HEK293T (cell line): ENCODE measurements at regions not wholly inside any gene's neighbourhood (a gene's known extent, or its start where the extent isn't known, plus 50 kb on each side); places are given as distances from the start of the nearest gene placed in this dataset.

ENCODE experiments used
- CTCF ChIA-PET: fragments of 350-600 bp; formaldehyde crosslinking; extraction: SDS; loops from one replicate; lab custom pipeline; 2021; ENCODE audit warnings: antibody characterized with exemption, inconsistent platforms; lab: Yijun Ruan, JAX
- POLR2A ChIA-PET: fragments of 350-600 bp; formaldehyde crosslinking; extraction: SDS; loops from one replicate; lab custom pipeline; 2020; ENCODE audit warnings: antibody characterized with exemption, inconsistent platforms; lab: Yijun Ruan, JAX
- DNase-seq: peaks from one replicate; pipeline ENCODE4 v3.0.0; 2012; ENCODE audit warnings: mixed read lengths; ENCODE audit errors: extremely low spot score
- ARNT ChIP-seq: fragments of 450-650 bp; IDR thresholded peaks from 2 replicates; pipeline ENCODE4 v1.6.1; 2017; ENCODE audit warnings: mild to moderate bottlenecking
- BHLHE40 ChIP-seq: fragments of 450-650 bp; IDR thresholded peaks from 2 replicates; pipeline ENCODE4 v1.6.1; 2016; ENCODE audit warnings: mild to moderate bottlenecking, moderate library complexity, borderline replicate concordance
- CTBP1 ChIP-seq: fragments of 450-650 bp; IDR thresholded peaks from 2 replicates; pipeline ENCODE4 v1.6.1; 2016; ENCODE audit warnings: borderline replicate concordance
- ELF4 ChIP-seq: fragments of 450-650 bp; IDR thresholded peaks from 2 replicates; pipeline ENCODE4 v1.6.1; 2017; ENCODE audit warnings: antibody characterized with exemption
- FOXA1 ChIP-seq: fragments of 450-650 bp; IDR thresholded peaks from 2 replicates; pipeline ENCODE4 v1.6.1; 2016; ENCODE audit warnings: mild to moderate bottlenecking
- FOXK2 ChIP-seq: fragments of 450-650 bp; IDR thresholded peaks from 2 replicates; pipeline ENCODE4 v1.6.1; 2016; ENCODE audit warnings: mild to moderate bottlenecking
- FOXM1 ChIP-seq: fragments of 450-650 bp; IDR thresholded peaks from 2 replicates; pipeline ENCODE4 v1.6.1; 2017; ENCODE audit warnings: mild to moderate bottlenecking, borderline replicate concordance
- HDGF ChIP-seq: fragments of 450-650 bp; IDR thresholded peaks from 2 replicates; pipeline ENCODE4 v1.6.1; 2017; ENCODE audit warnings: antibody characterized with exemption, borderline replicate concordance
- L3MBTL2 ChIP-seq: fragments of 450-650 bp; conservative IDR thresholded peaks from 2 replicates; pipeline ENCODE4 v1.6.1; 2016; ENCODE audit warnings: mild to moderate bottlenecking
- LEF1 ChIP-seq: fragments of 450-650 bp; IDR thresholded peaks from 2 replicates; pipeline ENCODE4 v1.6.1; 2017; ENCODE audit warnings: mild to moderate bottlenecking, borderline replicate concordance
- NFRKB ChIP-seq: fragments of 450-650 bp; IDR thresholded peaks from 2 replicates; pipeline ENCODE4 v1.6.1; 2016; ENCODE audit warnings: mild to moderate bottlenecking, moderate library complexity
- SP1 ChIP-seq: fragments of 450-650 bp; IDR thresholded peaks from 2 replicates; pipeline ENCODE4 v1.6.1; 2017
- SUZ12 ChIP-seq: fragments of 450-650 bp; IDR thresholded peaks from 2 replicates; pipeline ENCODE4 v1.6.1; 2016; ENCODE audit warnings: mild to moderate bottlenecking
- TARDBP ChIP-seq: fragments of 450-650 bp; IDR thresholded peaks from 2 replicates; pipeline ENCODE4 v1.6.1; 2016
- ZNF384 ChIP-seq: fragments of 450-650 bp; IDR thresholded peaks from 2 replicates; pipeline ENCODE4 v1.6.1; 2016
- TF ChIP-seq, protein P1 (sequence below): fragments of 450-650 bp; IDR thresholded peaks from 2 replicates; pipeline ENCODE4 v1.6.1; 2016

GRCh38 chr16:72425571-72426341 is 253.8 kb upstream of the PMFBP1 start:
- POLR2A ChIA-PET, result no interaction called here
- no peak for DNase-seq
- CTCF ChIA-PET, result no interaction called here
- no peak for TF ChIP-seq ZNF384
- TF ChIP-seq, protein P1, sequence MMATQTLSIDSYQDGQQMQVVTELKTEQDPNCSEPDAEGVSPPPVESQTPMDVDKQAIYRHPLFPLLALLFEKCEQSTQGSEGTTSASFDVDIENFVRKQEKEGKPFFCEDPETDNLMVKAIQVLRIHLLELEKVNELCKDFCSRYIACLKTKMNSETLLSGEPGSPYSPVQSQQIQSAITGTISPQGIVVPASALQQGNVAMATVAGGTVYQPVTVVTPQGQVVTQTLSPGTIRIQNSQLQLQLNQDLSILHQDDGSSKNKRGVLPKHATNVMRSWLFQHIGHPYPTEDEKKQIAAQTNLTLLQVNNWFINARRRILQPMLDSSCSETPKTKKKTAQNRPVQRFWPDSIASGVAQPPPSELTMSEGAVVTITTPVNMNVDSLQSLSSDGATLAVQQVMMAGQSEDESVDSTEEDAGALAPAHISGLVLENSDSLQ, result no peak
- TF ChIP-seq ARNT, result no peak
- no peak for TF ChIP-seq FOXA1
- no peak for TF ChIP-seq BHLHE40
- TF ChIP-seq FOXM1, result no peak
- TF ChIP-seq L3MBTL2, result no peak
- no peak for TF ChIP-seq SUZ12
- no peak for TF ChIP-seq CTBP1
- TF ChIP-seq NFRKB, result no peak
- TF ChIP-seq TARDBP, result no peak
- no peak for TF ChIP-seq HDGF
- TF ChIP-seq SP1, result no peak
- no peak for TF ChIP-seq ELF4
- TF ChIP-seq LEF1, result no peak
- TF ChIP-seq FOXK2, result no peak

- POLR2A ChIA-PET, result no interaction called here
- no peak for DNase-seq
- CTCF ChIA-PET, result no interaction called here
- no peak for TF ChIP-seq SP1
- no peak for TF ChIP-seq SUZ12
- no peak for TF ChIP-seq LEF1
- no peak for TF ChIP-seq BHLHE40
- no peak for TF ChIP-seq L3MBTL2
- TF ChIP-seq TARDBP, result no peak
- no peak for TF ChIP-seq HDGF
- no peak for TF ChIP-seq FOXM1
Measured at GRCh38 chr16:72424757-72425156, 252.8 kb upstream of the PMFBP1 start.

GRCh38 chr16:72422308-72422897 is 250.4 kb upstream of the PMFBP1 start:
- TF ChIP-seq ARNT (no peak), FOXM1 (no peak), SUZ12 (no peak), NFRKB (no peak), CTBP1 (no peak), ZNF384 (no peak)

DNA sequence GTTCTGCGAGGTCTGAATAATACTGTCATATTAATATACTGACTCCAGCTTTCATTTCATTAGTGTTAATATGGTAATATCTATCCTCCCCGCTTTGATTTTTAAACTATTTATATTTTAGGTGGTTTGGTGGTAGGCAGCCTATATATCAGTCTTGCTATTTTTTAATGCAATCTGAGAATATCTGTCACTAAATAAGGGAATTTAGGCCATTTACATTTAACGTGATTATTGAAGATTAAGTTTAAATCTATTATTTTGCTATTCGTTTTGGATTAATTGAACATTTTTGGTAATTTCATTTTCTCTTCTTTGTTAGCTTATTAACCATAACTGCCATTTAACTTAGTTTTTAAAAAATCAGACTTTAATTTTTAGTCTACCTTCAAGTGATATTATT is 247.7 kb upstream of the PMFBP1 start:
- ChIA-PET CTCF (no interaction called here), POLR2A (no interaction called here)
- no peak for DNase-seq
- no peak for TF ChIP-seq ARNT
- TF ChIP-seq L3MBTL2, result no peak
- no peak for TF ChIP-seq CTBP1
- no peak for TF ChIP-seq BHLHE40
- TF ChIP-seq TARDBP, result no peak
- TF ChIP-seq SP1, result no peak
- TF ChIP-seq ZNF384, result no peak
- no peak for TF ChIP-seq FOXK2

More at GRCh38 chr16:72422308-72422897, 250.4 kb upstream of the PMFBP1 start:
- ChIA-PET CTCF (no interaction called here), POLR2A (no interaction called here)
- no peak for DNase-seq

GRCh38 chr16:72415379-72415778 is 243.4 kb upstream of the PMFBP1 start:
- ChIA-PET CTCF (no interaction called here), POLR2A (no interaction called here)
- DNase-seq, result no peak
- no peak for TF ChIP-seq LEF1
- no peak for TF ChIP-seq L3MBTL2
- TF ChIP-seq ZNF384, result no peak
- no peak for TF ChIP-seq FOXK2

GRCh38 chr16:72410492-72410891 is 238.5 kb upstream of the PMFBP1 start:
- ChIA-PET POLR2A (no interaction called here), CTCF (no interaction called here)
- TF ChIP-seq LEF1 (no peak), NFRKB (no peak), FOXM1 (no peak), ZNF384 (no peak), SUZ12 (no peak), L3MBTL2 (no peak), CTBP1 (no peak)
- no peak for DNase-seq

GRCh38 chr16:72409423-72409822 is 237.5 kb upstream of the PMFBP1 start:
- ChIA-PET POLR2A (no interaction called here), CTCF (interaction anchor here (0.8 kb wide), 1 partner anchor 9 kb away, joined by 3 read pairs; no protein-coding TSS in a partner anchor)
- TF ChIP-seq L3MBTL2 (no peak), FOXA1 (no peak), ZNF384 (no peak), HDGF (no peak), SUZ12 (no peak), LEF1 (no peak), FOXM1 (no peak), ARNT (no peak)
- TF ChIP-seq, protein P1, result no peak
- no peak for DNase-seq
